Mesothelial cell of epicardium (in vitro differentiated cells): ENCODE measurements at regions not wholly inside any gene's neighbourhood (a gene's known extent, or its start where the extent isn't known, plus 50 kb on each side); places are given as distances from the start of the nearest gene placed in this dataset.
"Not testable (repeated sequence)": the region's sequence is repeated elsewhere in the genome, so short reads cannot be mapped to it uniquely, and the experiment has no call there.

Source experiments
- DNase-seq, 2 experiments: peaks; one replicate each; pipeline ENCODE4 v3.0.0; 2021; ENCODE audit warnings: low spot score in 2 of 2; ENCODE audit not compliant: unreplicated experiment in 2 of 2
- H3K27ac Mint-ChIP-seq: 2 replicates; pipeline ENCODE4 v1.8.0; 2021; ENCODE audit warnings: mixed read lengths
- H3K27me3 Mint-ChIP-seq: 2 replicates; pipeline ENCODE4 v1.8.0; 2021; ENCODE audit warnings: low read depth, mixed read lengths
- H3K36me3 Mint-ChIP-seq: 2 replicates; pipeline ENCODE4 v1.8.0; 2021; ENCODE audit warnings: mixed read lengths
- H3K4me1 Mint-ChIP-seq: 2 replicates; pipeline ENCODE4 v1.8.0; 2021; ENCODE audit warnings: mixed read lengths
- H3K4me3 Mint-ChIP-seq: 2 replicates; pipeline ENCODE4 v1.8.0; 2021; ENCODE audit warnings: mild to moderate bottlenecking, moderate library complexity, mixed read lengths
- H3K9me3 Mint-ChIP-seq: 2 replicates; pipeline ENCODE4 v1.8.0; 2021; ENCODE audit warnings: mixed read lengths
- TF ChIP-seq, protein P1 (sequence below): fragments of 200-600 bp; sonication (generic); IDR thresholded peaks from one replicate; pipeline ENCODE4 v1.5.0; 2021; ENCODE audit warnings: antibody characterized with exemption; ENCODE audit not compliant: unreplicated experiment

DNA sequence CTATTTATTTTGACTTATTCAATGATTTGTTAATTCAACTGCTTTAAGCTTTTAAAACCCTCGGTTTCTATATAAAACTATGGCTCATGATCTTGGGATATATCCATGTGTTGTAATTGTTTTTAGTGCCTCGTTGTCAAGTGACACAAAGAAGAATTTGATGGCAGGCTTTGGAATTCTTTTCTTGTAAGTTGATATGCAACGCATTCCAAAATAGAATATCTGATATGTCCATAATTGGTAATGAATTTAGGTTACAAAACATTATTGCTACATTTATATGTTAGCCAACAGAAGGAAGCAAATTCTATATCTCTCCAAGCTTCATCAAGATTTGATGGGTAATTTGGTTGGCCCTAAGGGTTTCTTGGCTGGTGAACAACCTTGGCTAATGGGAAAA, 220.4 kb upstream of the RIMS1 start:
- Mint-ChIP-seq H3K4me3 (no peak overlapping the region), H3K9me3 (peaks cover 12% of the 10 kb centered on the region), H3K27ac (no peak overlapping the region), H3K36me3 (no peaks in the 10 kb centered on the region), H3K4me1 (no peaks in the 10 kb centered on the region), H3K27me3 (no peaks in the 10 kb centered on the region)
- DNase-seq = no peak
- TF ChIP-seq, protein P1, sequence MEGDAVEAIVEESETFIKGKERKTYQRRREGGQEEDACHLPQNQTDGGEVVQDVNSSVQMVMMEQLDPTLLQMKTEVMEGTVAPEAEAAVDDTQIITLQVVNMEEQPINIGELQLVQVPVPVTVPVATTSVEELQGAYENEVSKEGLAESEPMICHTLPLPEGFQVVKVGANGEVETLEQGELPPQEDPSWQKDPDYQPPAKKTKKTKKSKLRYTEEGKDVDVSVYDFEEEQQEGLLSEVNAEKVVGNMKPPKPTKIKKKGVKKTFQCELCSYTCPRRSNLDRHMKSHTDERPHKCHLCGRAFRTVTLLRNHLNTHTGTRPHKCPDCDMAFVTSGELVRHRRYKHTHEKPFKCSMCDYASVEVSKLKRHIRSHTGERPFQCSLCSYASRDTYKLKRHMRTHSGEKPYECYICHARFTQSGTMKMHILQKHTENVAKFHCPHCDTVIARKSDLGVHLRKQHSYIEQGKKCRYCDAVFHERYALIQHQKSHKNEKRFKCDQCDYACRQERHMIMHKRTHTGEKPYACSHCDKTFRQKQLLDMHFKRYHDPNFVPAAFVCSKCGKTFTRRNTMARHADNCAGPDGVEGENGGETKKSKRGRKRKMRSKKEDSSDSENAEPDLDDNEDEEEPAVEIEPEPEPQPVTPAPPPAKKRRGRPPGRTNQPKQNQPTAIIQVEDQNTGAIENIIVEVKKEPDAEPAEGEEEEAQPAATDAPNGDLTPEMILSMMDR = no peak

DNA sequence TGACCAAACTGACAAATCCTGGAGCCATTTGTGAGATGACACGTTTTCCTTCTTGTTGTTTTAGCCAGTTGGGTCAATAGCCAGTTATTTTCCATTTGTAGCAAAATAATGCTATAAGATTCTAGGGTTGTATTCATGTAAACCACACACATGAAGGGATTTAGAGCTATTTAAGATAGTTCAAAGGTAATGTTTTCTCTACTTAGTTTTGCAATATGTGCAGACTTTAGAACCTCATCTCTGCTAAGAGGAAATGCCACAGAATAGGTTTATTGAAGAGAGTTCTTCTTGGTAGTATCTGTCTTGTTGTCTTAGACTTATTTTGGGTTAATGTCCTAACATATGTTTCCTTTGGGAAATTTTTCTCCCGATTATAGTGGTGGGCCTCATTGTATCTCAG, 213.5 kb upstream of the RIMS1 start:
- DNase-seq = no peak
- H3K4me1 Mint-ChIP-seq = no peaks in the 10 kb centered on the region
- TF ChIP-seq, protein P1 = no peak
- no peaks in the 10 kb centered on the region for H3K27me3 Mint-ChIP-seq
- H3K4me3 Mint-ChIP-seq = no peak overlapping the region
- H3K27ac Mint-ChIP-seq = no peak overlapping the region
- no peaks in the 10 kb centered on the region for H3K9me3 Mint-ChIP-seq
- no peaks in the 10 kb centered on the region for H3K36me3 Mint-ChIP-seq

DNA sequence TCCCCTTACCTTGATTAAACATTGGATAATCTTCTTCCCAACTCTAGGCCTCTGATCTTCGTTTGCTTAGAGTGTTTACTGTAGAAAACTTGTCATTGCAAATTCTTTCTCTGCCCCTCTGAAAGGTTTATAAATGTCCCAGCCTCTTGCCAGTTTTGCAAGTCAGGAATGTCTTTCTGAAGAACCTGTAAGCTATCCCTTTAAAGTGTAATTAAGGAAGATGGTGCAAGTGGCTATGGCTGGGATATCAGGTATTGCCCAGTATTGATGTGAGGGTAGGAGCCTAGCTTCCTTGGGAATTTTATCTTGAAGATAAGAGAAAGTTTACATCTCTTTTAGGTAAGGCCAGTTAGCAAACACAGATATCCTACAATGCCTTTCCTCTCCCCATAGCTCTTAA, 211.0 kb upstream of the RIMS1 start:
- Mint-ChIP-seq H3K9me3 (no peaks in the 10 kb centered on the region), H3K36me3 (no peaks in the 10 kb centered on the region), H3K4me1 (no peaks in the 10 kb centered on the region), H3K27me3 (no peaks in the 10 kb centered on the region), H3K4me3 (no peak overlapping the region), H3K27ac (no peak overlapping the region)
- no peak for DNase-seq
- TF ChIP-seq, protein P1 = no peak

DNA sequence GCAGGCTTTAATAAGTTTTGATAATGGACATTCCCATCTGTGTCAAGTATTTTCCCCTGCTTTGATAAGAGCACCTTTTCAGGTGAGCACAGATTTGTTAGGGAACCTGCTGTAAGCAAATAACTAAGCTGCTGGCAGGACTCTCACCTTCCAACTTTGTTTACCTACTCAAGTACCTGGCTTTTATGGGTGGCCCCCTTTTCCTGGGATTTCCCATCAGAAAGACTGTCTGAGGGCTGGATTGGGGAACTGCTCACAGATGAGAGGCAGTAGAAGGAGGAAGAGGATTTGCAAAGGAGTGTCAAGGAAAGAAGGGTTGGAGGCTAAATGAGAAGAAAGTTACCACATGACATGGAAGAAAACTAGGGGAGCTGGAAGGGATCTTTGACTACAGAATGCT, 210.1 kb upstream of the RIMS1 start:
- Mint-ChIP-seq H3K9me3 (no peaks in the 10 kb centered on the region), H3K4me3 (no peak overlapping the region), H3K27ac (no peak overlapping the region), H3K27me3 (no peaks in the 10 kb centered on the region), H3K36me3 (no peaks in the 10 kb centered on the region), H3K4me1 (no peaks in the 10 kb centered on the region)
- no peak for DNase-seq
- TF ChIP-seq, protein P1 = no peak

DNA sequence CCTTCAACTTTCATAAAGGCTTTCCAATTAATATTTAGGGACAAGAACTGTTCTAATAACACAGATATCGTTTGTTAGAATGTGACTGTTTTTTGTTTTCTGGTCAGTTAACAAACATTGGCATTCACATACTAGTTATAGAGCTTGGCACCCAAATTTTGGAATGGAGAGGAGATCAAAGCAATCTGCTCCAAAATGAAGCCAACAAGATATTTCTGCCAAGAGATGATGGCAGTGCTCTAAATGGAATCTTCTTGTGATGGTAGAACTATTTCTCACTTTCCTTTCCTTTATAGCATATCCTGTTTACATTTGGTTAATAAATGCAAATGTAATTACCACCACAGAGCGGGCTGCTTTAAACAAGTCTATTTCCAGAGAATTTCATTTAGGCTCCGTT, 208.3 kb upstream of the RIMS1 start:
- DNase-seq = no peak
- TF ChIP-seq, protein P1 = no peak
- no peak overlapping the region for H3K27ac Mint-ChIP-seq
- H3K9me3 Mint-ChIP-seq = no peaks in the 10 kb centered on the region
- no peaks in the 10 kb centered on the region for H3K36me3 Mint-ChIP-seq
- no peaks in the 10 kb centered on the region for H3K27me3 Mint-ChIP-seq
- no peaks in the 10 kb centered on the region for H3K4me1 Mint-ChIP-seq
- H3K4me3 Mint-ChIP-seq = no peak overlapping the region

DNA sequence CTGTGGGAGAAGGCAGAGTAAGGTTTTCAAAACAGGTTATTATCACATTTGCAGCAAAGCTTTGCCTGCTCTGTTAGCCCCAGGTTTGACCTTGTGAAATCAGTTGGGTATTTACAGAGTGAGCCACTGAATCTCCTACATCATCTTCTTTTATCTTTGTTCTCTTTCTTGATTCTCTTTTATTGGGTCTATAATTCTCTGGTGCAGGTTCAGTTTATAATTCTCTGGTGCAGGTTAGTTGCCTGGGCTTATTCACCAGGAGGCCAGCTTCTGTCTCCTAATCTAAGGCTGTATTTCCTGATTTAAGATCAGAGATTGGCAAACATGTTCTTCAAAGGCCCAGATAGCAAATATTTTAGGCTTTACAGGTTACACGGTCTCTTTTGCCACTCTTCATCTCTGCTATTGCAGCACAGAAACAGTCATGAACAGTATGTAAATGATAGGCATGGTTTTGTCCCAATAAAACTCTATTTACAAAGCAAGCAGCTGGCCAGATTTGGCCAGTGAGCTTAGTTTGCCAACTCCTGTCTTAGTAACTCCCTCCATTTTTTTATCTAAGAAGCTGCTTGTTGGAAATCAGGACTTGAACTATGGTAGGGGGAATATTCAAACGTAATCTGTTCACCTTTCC, 205.0 kb upstream of the RIMS1 start:
- H3K36me3 Mint-ChIP-seq = no peaks in the 10 kb centered on the region
- H3K27me3 Mint-ChIP-seq = no peaks in the 10 kb centered on the region
- no peak overlapping the region for H3K27ac Mint-ChIP-seq
- TF ChIP-seq, protein P1 = no peak
- no peaks in the 10 kb centered on the region for H3K9me3 Mint-ChIP-seq
- H3K4me1 Mint-ChIP-seq = no peaks in the 10 kb centered on the region
- H3K4me3 Mint-ChIP-seq = no peak overlapping the region
- no peak for DNase-seq

DNA sequence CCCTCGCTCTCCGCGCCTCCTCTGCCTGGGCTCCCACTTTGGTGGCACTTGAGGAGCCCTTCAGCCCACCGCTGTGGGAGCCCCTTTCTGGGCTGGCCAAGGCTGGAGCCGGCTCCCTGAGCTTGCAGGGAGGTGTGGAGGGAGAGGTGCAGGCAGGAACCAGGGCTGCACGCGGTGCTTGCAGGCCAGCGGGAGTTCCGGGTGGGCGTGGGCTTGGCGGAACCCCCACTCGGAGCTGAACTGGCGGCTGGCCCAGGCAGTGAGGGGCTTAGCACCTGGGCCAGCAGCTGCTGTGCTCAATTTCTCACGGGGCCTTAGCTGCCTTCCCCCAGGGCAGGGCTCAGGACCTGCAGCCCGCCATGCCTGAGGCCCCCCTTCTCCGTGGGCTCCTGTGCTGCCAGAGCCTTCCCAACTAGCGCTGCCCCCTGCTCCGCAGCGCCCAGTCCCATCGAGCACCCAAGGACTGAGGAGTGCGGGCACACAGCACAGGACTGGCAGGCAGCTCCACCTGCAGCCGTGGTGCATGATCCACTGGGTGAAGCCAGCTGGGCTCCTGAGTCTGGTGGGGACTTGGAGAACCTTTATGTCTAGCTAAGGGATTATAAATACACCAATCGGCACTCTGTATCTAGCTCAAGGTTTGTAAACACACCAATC, 200.2 kb upstream of the RIMS1 start:
- not testable (repeated sequence) for H3K36me3 Mint-ChIP-seq, H3K27me3 Mint-ChIP-seq, DNase-seq, H3K9me3 Mint-ChIP-seq, H3K27ac Mint-ChIP-seq, H3K4me1 Mint-ChIP-seq, H3K4me3 Mint-ChIP-seq
